Right hindlimb (tissue), 1 donor: ENCODE measurements at regions not wholly inside any gene's neighbourhood (a gene's known extent, or its start where the extent isn't known, plus 50 kb on each side); places are given as distances from the start of the nearest gene placed in this dataset.
A peak's percentile ranks its signal among the peaks of the same experiment; 100 is the strongest.
"Not testable (repeated sequence)": the region's sequence is repeated elsewhere in the genome, so short reads cannot be mapped to it uniquely, and the experiment has no call there.

Source experiments
- DNase-seq: peaks from one replicate; pipeline ENCODE4 v3.0.0-alpha.2; 2018

GRCh38 chr13:87122551-87122950 lies 548.6 kb upstream of the SLITRK5 start:
- DNase-seq, result no peak

- DNase-seq, result peak; percentile 54
Measured at GRCh38 chr13:87123987-87124784, 547.0 kb upstream of the SLITRK5 start.

- DNase-seq, result no peak
Measured at GRCh38 chr13:87124785-87125074, 546.4 kb upstream of the SLITRK5 start.

GRCh38 chr13:87128036-87128435 lies 543.1 kb upstream of the SLITRK5 start:
- DNase-seq, result no peak

GRCh38 chr13:87128491-87128890 lies 542.7 kb upstream of the SLITRK5 start:
- no peak for DNase-seq

GRCh38 chr13:87129602-87130300 lies 541.4 kb upstream of the SLITRK5 start:
- no peak for DNase-seq

- DNase-seq, result no peak
Measured at GRCh38 chr13:87130423-87130822, 540.7 kb upstream of the SLITRK5 start.

GRCh38 chr13:87131611-87132010 lies 539.6 kb upstream of the SLITRK5 start:
- DNase-seq, result no peak

- DNase-seq, result no peak
Measured at GRCh38 chr13:87138866-87139265, 532.3 kb upstream of the SLITRK5 start.

GRCh38 chr13:87147076-87147475 lies 524.1 kb upstream of the SLITRK5 start:
- DNase-seq, result no peak

GRCh38 chr13:87153371-87153770 lies 517.8 kb upstream of the SLITRK5 start:
- no peak for DNase-seq

GRCh38 chr13:87166348-87166747 lies 504.8 kb upstream of the SLITRK5 start:
- DNase-seq, result no peak

- DNase-seq, result no peak
Measured at GRCh38 chr13:87168390-87168789, 502.8 kb upstream of the SLITRK5 start.

- no peak for DNase-seq
Measured at GRCh38 chr13:87169337-87169736, 501.8 kb upstream of the SLITRK5 start.

- DNase-seq, result no peak
Measured at GRCh38 chr13:87172166-87172835, 498.9 kb upstream of the SLITRK5 start.

- DNase-seq, result not testable (repeated sequence)
Measured at GRCh38 chr13:87185138-87185537, 486.0 kb upstream of the SLITRK5 start.

- DNase-seq, result not testable (repeated sequence)
Measured at GRCh38 chr13:87186647-87187046, 484.5 kb upstream of the SLITRK5 start.

GRCh38 chr13:87191485-87191884 lies 479.7 kb upstream of the SLITRK5 start:
- DNase-seq, result not testable (repeated sequence)

GRCh38 chr13:87198371-87198770 lies 472.8 kb upstream of the SLITRK5 start:
- DNase-seq, result no peak

GRCh38 chr13:87206708-87207107 lies 464.5 kb upstream of the SLITRK5 start:
- DNase-seq, result no peak

- no peak for DNase-seq
Measured at GRCh38 chr13:87207280-87208003, 463.7 kb upstream of the SLITRK5 start.

GRCh38 chr13:87208636-87209035 lies 462.5 kb upstream of the SLITRK5 start:
- no peak for DNase-seq

- peak; percentile 44 for DNase-seq
Measured at GRCh38 chr13:87234981-87235380, 436.2 kb upstream of the SLITRK5 start.
